H1 (cell line): ENCODE measurements at regions not wholly inside any gene's neighbourhood (a gene's known extent, or its start where the extent isn't known, plus 50 kb on each side); places are given as distances from the start of the nearest gene placed in this dataset.

Experiments
- SIN3A ChIP-seq, 2 experiments: IDR thresholded peaks in 1 of 2; conservative IDR thresholded peaks in 1 of 2; 2 replicates each; pipeline ENCODE4 v1.6.1; 2011 to 2012; ENCODE audit warnings: low read length in 2 of 2, improper control_type of control experiment in 1 of 2, low read depth in 1 of 2, mild to moderate bottlenecking in 1 of 2
- TCF12 ChIP-seq: IDR thresholded peaks from 2 replicates; pipeline ENCODE4 v1.6.1; 2011; ENCODE audit warnings: low read depth, mild to moderate bottlenecking, low read length
- TF ChIP-seq, protein P1 (sequence below), 3 experiments: IDR thresholded peaks; 1 replicate in 2 of 3; 2 replicates in 1 of 3; pipeline versions ENCODE4 v1.5.1 to v1.6.1; 2011; ENCODE audit warnings: low read length in 3 of 3, mild to moderate bottlenecking in 3 of 3, inconsistent platforms in 2 of 3, low read depth in 1 of 3, moderate library complexity in 1 of 3; ENCODE audit not compliant: insufficient read depth in 1 of 3; ENCODE audit errors: control extremely low read depth in 1 of 3

DNA sequence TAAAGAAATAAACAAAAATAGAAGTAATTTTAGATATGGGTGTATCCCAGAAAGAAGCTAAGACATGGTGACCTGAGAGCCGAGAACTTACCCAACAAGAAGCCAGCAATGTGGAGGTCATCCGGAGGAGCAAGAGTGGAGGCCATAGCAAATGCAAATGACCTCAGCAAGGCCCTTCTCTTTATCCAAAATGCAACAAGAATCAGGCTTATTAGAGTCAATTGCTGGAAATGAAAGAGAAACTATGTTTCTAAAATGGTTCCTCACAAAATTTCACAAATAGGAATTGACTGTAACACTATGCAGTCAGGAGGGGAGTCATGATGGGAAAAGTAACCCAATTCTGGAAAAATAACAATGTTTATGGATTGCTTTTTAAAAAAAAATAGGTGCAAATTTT, 90.4 kb downstream of the TNFAIP3 start (continued):
- TF ChIP-seq, protein P1, sequence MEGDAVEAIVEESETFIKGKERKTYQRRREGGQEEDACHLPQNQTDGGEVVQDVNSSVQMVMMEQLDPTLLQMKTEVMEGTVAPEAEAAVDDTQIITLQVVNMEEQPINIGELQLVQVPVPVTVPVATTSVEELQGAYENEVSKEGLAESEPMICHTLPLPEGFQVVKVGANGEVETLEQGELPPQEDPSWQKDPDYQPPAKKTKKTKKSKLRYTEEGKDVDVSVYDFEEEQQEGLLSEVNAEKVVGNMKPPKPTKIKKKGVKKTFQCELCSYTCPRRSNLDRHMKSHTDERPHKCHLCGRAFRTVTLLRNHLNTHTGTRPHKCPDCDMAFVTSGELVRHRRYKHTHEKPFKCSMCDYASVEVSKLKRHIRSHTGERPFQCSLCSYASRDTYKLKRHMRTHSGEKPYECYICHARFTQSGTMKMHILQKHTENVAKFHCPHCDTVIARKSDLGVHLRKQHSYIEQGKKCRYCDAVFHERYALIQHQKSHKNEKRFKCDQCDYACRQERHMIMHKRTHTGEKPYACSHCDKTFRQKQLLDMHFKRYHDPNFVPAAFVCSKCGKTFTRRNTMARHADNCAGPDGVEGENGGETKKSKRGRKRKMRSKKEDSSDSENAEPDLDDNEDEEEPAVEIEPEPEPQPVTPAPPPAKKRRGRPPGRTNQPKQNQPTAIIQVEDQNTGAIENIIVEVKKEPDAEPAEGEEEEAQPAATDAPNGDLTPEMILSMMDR (IDR thresholded peaks at IDR 0.05; ENCODE audit: control extremely low read depth in 1 of 3, insufficient read depth in 1 of 3, low read depth in 1 of 3, low read length in 3 of 3) = no peak
- TF ChIP-seq SIN3A (conservative IDR thresholded peaks at IDR 0.05 in 1 of 2, IDR thresholded peaks at IDR 0.05 in 1 of 2; ENCODE audit: low read depth in 1 of 2, low read length in 2 of 2) (no peak), TCF12 (no peak)
- TF ChIP-seq, all 59 proteins: peak for 0
